ENCODE measurements at regions not wholly inside any gene's neighbourhood (a gene's known extent, or its start where the extent isn't known, plus 50 kb on each side); places are given as distances from the start of the nearest gene placed in this dataset.
A peak's percentile ranks its signal among the peaks of the same experiment; 100 is the strongest.

DNA sequence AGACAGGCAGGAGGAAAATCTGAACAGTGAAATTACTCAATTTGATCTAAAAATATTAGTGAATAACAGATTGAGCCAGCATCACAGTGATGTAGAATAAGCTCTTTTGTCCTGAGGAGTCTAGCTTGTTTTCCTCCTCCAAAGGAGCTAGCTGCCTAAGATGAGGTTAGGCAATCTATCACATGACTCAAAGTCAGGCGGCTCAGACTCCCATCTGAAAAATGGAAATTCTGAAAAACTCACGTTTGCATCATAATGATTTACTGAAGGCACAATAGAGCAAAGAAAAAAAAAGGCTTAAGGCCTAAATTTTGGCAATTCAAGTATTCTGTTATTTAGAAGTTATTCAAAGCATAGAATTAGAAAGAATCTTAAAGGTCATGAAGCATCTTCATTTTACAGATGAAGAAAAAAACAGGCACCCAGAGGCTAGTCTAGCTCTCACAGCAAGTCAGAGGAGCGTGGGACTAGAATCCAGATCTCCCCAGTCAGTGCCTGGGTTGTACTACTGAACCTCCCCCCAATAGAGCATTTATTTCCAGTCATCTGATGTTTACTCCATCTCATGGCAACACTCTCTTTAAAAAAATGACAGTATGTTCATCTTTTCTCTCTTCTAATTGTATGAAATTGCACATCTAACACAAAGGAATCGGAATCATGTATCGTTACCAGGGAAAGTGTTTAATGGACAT, 62.5 kb upstream of the ATF3 start:
- Mint-ChIP-seq H3K27ac (no peak overlapping the region), H3K9me3 (ENCODE audit: low read depth) (no peaks in the 10 kb centered on the region), H3K4me3 (no peak overlapping the region), H3K4me1 (no peaks in the 10 kb centered on the region), H3K36me3 (ENCODE audit: low read depth) (no peaks in the 10 kb centered on the region), H3K27me3 (peaks cover 15% of the 10 kb centered on the region)
- CTCF ChIA-PET = interaction anchor here (0.6 to 1.3 kb wide), 2 partner anchors 40 to 66 kb away, joined by 3 read pairs; no protein-coding TSS in a partner anchor
- no peak for DNase-seq
- POLR2A ChIA-PET = no interaction called here
- intact Hi-C loops (cut with DNase I, micrococcal nuclease) = no loop called here
- ATAC-seq = no peak

DNA sequence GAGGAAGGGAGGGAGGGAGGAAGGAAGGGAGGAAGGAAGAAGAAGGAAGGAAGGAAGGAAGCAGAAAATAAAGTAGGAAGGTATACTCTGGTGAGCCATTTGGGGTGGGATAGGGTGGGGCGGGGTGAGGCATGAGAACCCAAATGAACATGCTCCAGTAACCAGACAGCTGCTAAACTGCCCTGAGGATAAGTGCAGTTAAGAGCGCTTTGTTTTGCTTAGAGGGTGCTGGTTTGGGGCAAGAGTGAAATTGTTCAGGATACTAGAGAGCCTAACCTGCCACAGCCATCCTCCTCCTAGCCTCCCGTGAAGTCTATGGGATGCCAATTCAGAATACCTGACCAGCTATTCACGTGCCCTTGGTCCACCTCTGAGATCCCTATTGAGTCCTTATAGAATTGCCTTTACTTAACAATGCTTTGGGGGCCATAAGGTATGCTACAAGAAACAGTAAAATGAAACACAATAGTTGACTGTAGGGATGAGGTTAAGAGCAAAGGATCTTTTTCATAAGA, 59.0 kb upstream of the ATF3 start:
- H3K4me3 Mint-ChIP-seq = no peak overlapping the region
- DNase-seq = no peak
- ChIA-PET CTCF (interaction anchor here (1.0 to 1.8 kb wide), 2 partner anchors 18 to 93 kb away, joined by 3 to 4 read pairs; no protein-coding TSS in a partner anchor), POLR2A (no interaction called here)
- H3K4me1 Mint-ChIP-seq = no peaks in the 10 kb centered on the region
- intact Hi-C loops (cut with DNase I, micrococcal nuclease) = no loop called here
- no peaks in the 10 kb centered on the region for H3K36me3 Mint-ChIP-seq (ENCODE audit: low read depth)
- H3K27ac Mint-ChIP-seq = no peak overlapping the region
- no peaks in the 10 kb centered on the region for H3K9me3 Mint-ChIP-seq (ENCODE audit: low read depth)
- H3K27me3 Mint-ChIP-seq = peaks cover 23% of the 10 kb centered on the region
- ATAC-seq = no peak

GRCh38 chr1:212551929-212552328, 56.6 kb upstream of the ATF3 start:
- no peak overlapping the region for H3K4me3 Mint-ChIP-seq
- ChIA-PET CTCF (interaction anchor here (0.7 kb wide), 1 partner anchor 27 kb away, joined by 5 read pairs; no protein-coding TSS in a partner anchor), POLR2A (no interaction called here)
- ATAC-seq (no peak), DNase-seq (no peak)
- intact Hi-C loops (cut with DNase I, micrococcal nuclease) = no loop called here
- H3K27me3 Mint-ChIP-seq = peaks cover 26% of the 10 kb centered on the region
- H3K36me3 Mint-ChIP-seq (ENCODE audit: low read depth) = no peaks in the 10 kb centered on the region
- no peak overlapping the region for H3K27ac Mint-ChIP-seq
- no peaks in the 10 kb centered on the region for H3K9me3 Mint-ChIP-seq (ENCODE audit: low read depth)
- no peaks in the 10 kb centered on the region for H3K4me1 Mint-ChIP-seq

GRCh38 chr1:212553676-212554075, 54.9 kb upstream of the ATF3 start:
- H3K4me1 Mint-ChIP-seq = peaks cover 6% of the 10 kb centered on the region

DNA sequence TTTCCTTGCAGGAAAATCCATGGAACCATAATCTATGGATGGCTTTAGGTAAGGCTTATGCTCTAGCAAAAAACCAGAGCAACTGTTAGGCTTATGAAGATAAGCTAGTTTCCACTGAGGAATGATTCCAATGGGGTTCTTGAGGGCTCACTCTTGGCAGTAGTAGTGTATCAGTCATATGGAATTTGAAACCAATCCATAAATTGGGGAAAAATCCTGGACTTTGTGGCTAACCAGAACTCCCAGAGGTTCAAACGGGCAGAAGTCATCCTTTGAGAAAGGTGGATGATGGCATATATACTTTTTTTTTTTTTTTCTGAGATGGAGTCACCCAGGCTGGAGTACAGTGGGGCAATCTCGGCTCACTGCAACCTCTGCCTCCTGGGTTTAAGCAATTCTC, 54.2 kb upstream of the ATF3 start:
- ChIA-PET CTCF (interaction anchor here (1.0 to 1.2 kb wide), 3 partner anchors 41 to 78 kb away, joined by 3 read pairs; no protein-coding TSS in a partner anchor), POLR2A (interaction anchor here (0.6 kb wide), 1 partner anchor 60 kb away, joined by 4 read pairs; no protein-coding TSS in a partner anchor)
- no peak overlapping the region for H3K4me3 Mint-ChIP-seq
- intact Hi-C loops (cut with DNase I, micrococcal nuclease) = no loop called here
- peaks cover 5% of the 10 kb centered on the region for H3K36me3 Mint-ChIP-seq (ENCODE audit: low read depth)
- H3K27ac Mint-ChIP-seq = no peak overlapping the region
- peaks cover 28% of the 10 kb centered on the region for H3K27me3 Mint-ChIP-seq
- DNase-seq = no peak
- peaks cover 4% of the 10 kb centered on the region for H3K9me3 Mint-ChIP-seq (ENCODE audit: low read depth)
- H3K4me1 Mint-ChIP-seq = peaks cover 11% of the 10 kb centered on the region
- no peak for ATAC-seq

More at GRCh38 chr1:212553676-212554075, 54.9 kb upstream of the ATF3 start:
- CTCF ChIA-PET = no interaction called here
- H3K9me3 Mint-ChIP-seq (ENCODE audit: low read depth) = peaks cover 4% of the 10 kb centered on the region
- intact Hi-C loops (cut with DNase I, micrococcal nuclease) = no loop called here
- H3K36me3 Mint-ChIP-seq (ENCODE audit: low read depth) = peaks cover 5% of the 10 kb centered on the region
- POLR2A ChIA-PET = interaction anchor here (0.6 kb wide), 1 partner anchor 61 kb away, joined by 4 read pairs; no protein-coding TSS in a partner anchor
- DNase-seq (no peak), ATAC-seq (no peak)
- peaks cover 30% of the 10 kb centered on the region for H3K27me3 Mint-ChIP-seq
- no peak overlapping the region for H3K4me3 Mint-ChIP-seq
- H3K27ac Mint-ChIP-seq = no peak overlapping the region

DNA sequence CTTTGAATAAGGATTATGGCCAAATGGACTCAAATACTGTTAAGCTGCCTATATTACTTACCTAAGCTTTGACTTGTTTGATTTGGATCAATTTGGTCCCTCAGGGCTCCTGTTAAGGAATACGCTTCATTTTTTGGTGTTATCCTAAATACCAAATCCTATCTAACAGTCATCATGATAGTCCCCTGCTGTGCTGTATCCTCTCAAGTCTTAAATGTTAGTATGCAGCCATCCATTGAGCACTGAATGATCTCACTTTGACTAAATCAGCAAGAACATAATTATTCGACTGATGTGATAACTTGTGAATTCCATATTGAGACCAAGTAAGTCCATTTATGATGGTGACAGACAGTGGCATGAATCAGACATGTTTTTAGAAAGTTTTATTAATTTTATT, 53.1 kb upstream of the ATF3 start:
- Mint-ChIP-seq H3K27ac (no peak overlapping the region), H3K9me3 (ENCODE audit: low read depth) (peaks cover 4% of the 10 kb centered on the region), H3K4me3 (no peak overlapping the region), H3K36me3 (ENCODE audit: low read depth) (peaks cover 5% of the 10 kb centered on the region), H3K27me3 (peaks cover 24% of the 10 kb centered on the region), H3K4me1 (peaks cover 19% of the 10 kb centered on the region)
- POLR2A ChIA-PET = no interaction called here
- DNase-seq (no peak), ATAC-seq (no peak)
- intact Hi-C loops (cut with DNase I, micrococcal nuclease) = no loop called here
- CTCF ChIA-PET = interaction anchor here (0.6 to 1.3 kb wide), 6 partner anchors 12 to 110 kb away, joined by 3 read pairs; no protein-coding TSS in a partner anchor

GRCh38 chr1:212556822-212557549, 51.6 kb upstream of the ATF3 start:
- H3K9me3 Mint-ChIP-seq (ENCODE audit: low read depth) = peaks cover 4% of the 10 kb centered on the region
- H3K27me3 Mint-ChIP-seq = peaks cover 17% of the 10 kb centered on the region
- H3K27ac Mint-ChIP-seq = no peak overlapping the region
- H3K4me3 Mint-ChIP-seq = no peak overlapping the region
- DNase-seq (no peak), ATAC-seq (no peak)
- ChIA-PET CTCF (interaction anchor here (1.0 kb wide), 1 partner anchor 79 kb away, joined by 3 read pairs; no protein-coding TSS in a partner anchor), POLR2A (interaction anchor here (1.1 kb wide), 1 partner anchor 52 kb away, joined by 3 read pairs; the partner anchor contains the start of gene ATF3)
- peaks cover 5% of the 10 kb centered on the region for H3K36me3 Mint-ChIP-seq (ENCODE audit: low read depth)
- H3K4me1 Mint-ChIP-seq = peaks cover 19% of the 10 kb centered on the region
- intact Hi-C loops (cut with DNase I, micrococcal nuclease) = no loop called here

DNA sequence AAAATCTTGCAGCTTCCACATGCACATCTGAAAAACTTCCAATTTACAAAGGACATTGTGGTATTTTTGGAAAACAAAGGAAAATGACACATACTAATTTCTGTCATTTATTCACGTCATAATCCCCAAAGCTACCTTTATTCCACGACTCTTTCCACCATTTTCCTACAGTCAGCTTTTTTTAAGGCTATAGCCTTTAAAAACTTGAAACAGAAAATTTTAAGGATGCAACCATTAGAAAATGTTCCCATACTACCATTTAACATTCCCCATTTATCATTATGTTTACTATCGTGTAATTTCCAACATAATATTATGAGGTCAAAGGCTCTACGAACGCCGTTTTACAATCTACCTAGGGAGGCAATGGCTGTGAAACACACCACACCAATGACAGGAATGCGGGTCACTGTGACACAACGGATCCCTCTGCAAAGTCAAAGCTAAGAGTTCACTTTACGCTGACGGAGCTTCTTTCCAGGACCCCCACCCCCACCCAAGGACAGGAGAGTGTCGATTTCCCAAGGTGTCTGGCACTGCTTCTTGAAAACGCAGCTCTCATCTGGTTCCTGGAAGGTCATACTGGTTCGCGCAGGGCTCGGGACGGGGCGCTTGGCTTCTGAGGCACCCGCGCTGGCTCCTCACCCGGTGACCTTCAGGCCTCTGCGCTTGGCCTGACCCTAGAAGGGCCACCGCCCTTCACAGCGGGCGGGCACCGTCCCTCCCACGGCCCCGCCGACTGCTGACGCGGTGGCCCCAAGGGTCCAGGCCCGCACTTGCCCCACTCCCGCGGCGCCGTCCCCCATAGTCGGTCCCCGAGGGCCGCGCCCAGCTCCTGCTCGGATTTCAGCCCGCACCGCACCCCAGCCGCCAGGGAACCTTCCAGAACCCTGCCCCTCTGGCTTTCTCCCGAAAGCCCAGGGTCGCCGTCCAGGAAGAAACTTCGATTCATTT, 50.5 kb upstream of the ATF3 start:
- ATAC-seq = peak; percentile 28

DNA sequence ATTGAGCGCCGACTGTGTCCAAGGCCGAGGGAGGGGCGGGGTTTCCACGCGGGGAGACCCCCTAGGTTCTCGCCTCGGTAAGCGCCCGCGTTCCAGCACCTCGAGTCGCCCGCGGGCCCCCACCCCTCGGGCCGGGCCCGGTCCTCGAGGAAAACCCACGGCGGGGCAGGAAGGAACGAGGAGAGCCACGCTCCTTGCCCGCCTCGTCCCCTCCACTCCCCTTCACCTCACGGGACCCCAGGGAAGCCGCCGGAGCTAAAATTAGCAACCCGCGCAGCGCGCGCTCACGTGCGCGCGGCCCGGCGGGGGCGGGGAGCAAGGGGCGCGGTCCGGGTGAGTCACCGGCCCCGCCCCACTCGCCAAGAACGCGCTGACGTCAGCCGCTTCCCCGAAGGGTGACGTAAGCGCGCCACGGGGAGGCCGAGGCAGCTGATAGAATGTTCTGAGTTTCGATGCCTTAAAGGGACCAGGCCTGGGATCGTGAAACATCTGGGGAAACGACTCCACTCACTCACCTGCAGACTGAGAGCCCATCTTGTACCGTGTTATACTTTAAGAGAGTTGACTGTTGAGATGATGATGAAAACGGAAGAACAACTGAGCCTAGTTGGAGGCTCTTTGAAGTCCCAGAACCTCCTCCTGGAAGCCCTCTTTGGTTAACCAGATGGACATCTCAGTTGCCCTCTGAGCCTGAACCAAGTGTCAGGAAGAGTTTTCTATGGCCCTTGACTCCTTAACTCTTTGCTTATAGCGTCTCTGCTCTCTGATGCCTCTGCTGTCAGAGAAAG, 49.7 kb upstream of the ATF3 start:
- POLR2A ChIA-PET = interaction anchor here (0.8 to 1.5 kb wide), 4 partner anchors 8 to 60 kb away, joined by 3 to 10 read pairs (median 4); partner anchors contain the start of gene ATF3
- Mint-ChIP-seq H3K4me3 (peak overlapping the region; percentile 61), H3K36me3 (ENCODE audit: low read depth) (peaks cover 5% of the 10 kb centered on the region), H3K4me1 (peaks cover 19% of the 10 kb centered on the region), H3K27me3 (peaks cover 14% of the 10 kb centered on the region), H3K9me3 (ENCODE audit: low read depth) (peaks cover 4% of the 10 kb centered on the region), H3K27ac (peak overlapping the region; percentile 95)
- CTCF ChIA-PET = interaction anchor here (0.7 to 1.6 kb wide), 2 partner anchors 49 to 81 kb away, joined by 3 read pairs; partner anchors contain the start of gene ATF3
- intact Hi-C loops (cut with DNase I, micrococcal nuclease) = loop anchor here (1.0 to 2.0 kb wide), 9 partner anchors 8 to 624 kb away; partner anchors contain the start of genes ATF3 (in 2 of the 2), ANGEL2 (in 1 of the 2), FLVCR1 (in 1 of the 2) and NSL1 (in 1 of the 2)
- DNase-seq (peak; percentile 95), ATAC-seq (peak; percentile 90)

More for the DNA sequence above, 50.5 kb upstream of the ATF3 start:
- H3K4me1 Mint-ChIP-seq = peaks cover 19% of the 10 kb centered on the region
- ChIA-PET POLR2A (interaction anchor here (0.7 to 1.5 kb wide), 6 partner anchors 9 to 224 kb away, joined by 3 to 10 read pairs (median 3); partner anchors contain the start of gene ATF3), CTCF (interaction anchor here (0.7 to 1.6 kb wide), 3 partner anchors 9 to 80 kb away, joined by 3 read pairs; partner anchors contain the start of gene ATF3)
- H3K27ac Mint-ChIP-seq = peak overlapping the region; percentile 55
- peaks cover 14% of the 10 kb centered on the region for H3K27me3 Mint-ChIP-seq
- H3K4me3 Mint-ChIP-seq = peak overlapping the region; percentile 61
- peaks cover 4% of the 10 kb centered on the region for H3K9me3 Mint-ChIP-seq (ENCODE audit: low read depth)
- no peak for DNase-seq
- intact Hi-C loops (cut with DNase I, micrococcal nuclease) = loop anchor here (2.0 kb wide), 4 partner anchors 143 to 623 kb away; partner anchors contain the start of genes FLVCR1 (in 1 of the 2) and PPP2R5A (in 1 of the 2)
- peaks cover 5% of the 10 kb centered on the region for H3K36me3 Mint-ChIP-seq (ENCODE audit: low read depth)
